Retinal pigment epithelial cell (primary cell): ENCODE measurements at regions not wholly inside any gene's neighbourhood (a gene's known extent, or its start where the extent isn't known, plus 50 kb on each side); places are given as distances from the start of the nearest gene placed in this dataset.

Source experiments
- DNase-seq: peaks from one replicate; pipeline ENCODE4 v3.0.0-alpha.2; 2010; ENCODE audit warnings: low read depth
- H3K4me3 ChIP-seq: 2 replicates; pipeline ENCODE4 v1.5.1; 2011; ENCODE audit warnings: mild to moderate bottlenecking, low read length, control low read depth, moderate library complexity
- CTCF ChIP-seq: conservative IDR thresholded peaks from 2 replicates; pipeline ENCODE4 v1.5.1; 2011; ENCODE audit warnings: low read depth, low read length, control low read depth, inconsistent platforms

GRCh38 chr5:154107010-154107409 is 68.2 kb downstream of the MFAP3 start:
- H3K4me3 ChIP-seq, result no peak overlapping the region
- no peak for DNase-seq
- TF ChIP-seq CTCF, result no peak

GRCh38 chr5:154107756-154108155 is 69.0 kb downstream of the MFAP3 start:
- no peak overlapping the region for H3K4me3 ChIP-seq
- DNase-seq, result no peak
- no peak for TF ChIP-seq CTCF

- no peak overlapping the region for H3K4me3 ChIP-seq
- no peak for DNase-seq
- no peak for TF ChIP-seq CTCF
These were observed 70.8 kb downstream of the MFAP3 start for GRCh38 chr5:154109416-154110106.

- H3K4me3 ChIP-seq, result no peak overlapping the region
- TF ChIP-seq CTCF, result no peak
- no peak for DNase-seq
These were observed 71.3 kb downstream of the MFAP3 start for GRCh38 chr5:154110107-154110453.

- no peak for DNase-seq
- TF ChIP-seq CTCF, result no peak
- H3K4me3 ChIP-seq, result no peak overlapping the region
These were observed 71.9 kb downstream of the MFAP3 start for GRCh38 chr5:154110716-154111115.

GRCh38 chr5:154111214-154111613 is 72.4 kb downstream of the MFAP3 start:
- DNase-seq, result no peak
- H3K4me3 ChIP-seq, result no peak overlapping the region
- TF ChIP-seq CTCF, result no peak

- H3K4me3 ChIP-seq, result no peak overlapping the region
- TF ChIP-seq CTCF, result no peak
- DNase-seq, result no peak
These were observed 73.5 kb downstream of the MFAP3 start for GRCh38 chr5:154112255-154112654.
